K562 (cell line): ENCODE measurements at regions not wholly inside any gene's neighbourhood (a gene's known extent, or its start where the extent isn't known, plus 50 kb on each side); places are given as distances from the start of the nearest gene placed in this dataset.

Experiments used
- ATAC-seq: fragments of 200-7000 bp; cut with Tn5 transposase; 3 replicates; pipeline ENCODE4 v1.9.1; 2020; ENCODE audit warnings: moderate library complexity
- BruUV-seq: library from RNA; stranded (reverse); fragments of 400-500 nt; replicated peaks from 2 replicates; lab custom pipeline; 2021; lab: Mats Ljungman, UMichigan
- CTCF ChIA-PET: fragments of 300-600 bp; formaldehyde crosslinking; extraction: SDS; loops from one replicate; lab custom pipeline; 2021; ENCODE audit warnings: low intra/inter-chr PET ratio; lab: Yijun Ruan, JAX
- POLR2A ChIA-PET: fragments of 300-600, 350-650 bp; sonication (Branson Sonifier 250); formaldehyde crosslinking; extraction: SDS; loops from one replicate; lab custom pipeline; 2021; ENCODE audit warnings: antibody characterized with exemption, inconsistent platforms; lab: Yijun Ruan, JAX
- DNase-seq, 4 experiments: peaks; one replicate each; pipeline versions ENCODE4 v3.0.0 to v3.0.0-alpha.2; 2011 to 2018; ENCODE audit warnings: low spot score in 3 of 4, mixed read lengths in 3 of 4; ENCODE audit errors: extremely low read depth in 1 of 4
- FAIRE-seq: peaks from 2 replicates; lab custom pipeline; 2011; peaks lifted over from hg19 to GRCh38; lab: Jason Lieb, UNC
- H2AFZ ChIP-seq: 2 replicates; pipeline ENCODE4 v1.6.0; 2011; ENCODE audit warnings: low read depth, low read length, control low read depth, inconsistent platforms
- H3K27ac ChIP-seq: fragments of 200-600 bp; 3 replicates; pipeline ENCODE4 v1.8.0; 2011; ENCODE audit warnings: low read depth, mild to moderate bottlenecking, control low read depth, inconsistent platforms, low read length, moderate library complexity, mixed read lengths; ENCODE audit errors: extremely low read depth
- H3K27me3 ChIP-seq, 2 experiments: fragments of 300-600 bp in 1 of 2; 2 replicates in 1 of 2; 3 replicates in 1 of 2; pipeline versions ENCODE4 v1.6.0 to v1.8.0; 2011; ENCODE audit warnings: inconsistent platforms in 2 of 2, low read length in 2 of 2, mild to moderate bottlenecking in 1 of 2, mixed read lengths in 1 of 2, moderate library complexity in 1 of 2; ENCODE audit not compliant: control insufficient read depth in 2 of 2, insufficient read depth in 2 of 2
- H3K36me3 ChIP-seq: fragments of 300-600 bp; 3 replicates; pipeline ENCODE4 v1.8.0; 2011; ENCODE audit warnings: mild to moderate bottlenecking, low read length, inconsistent platforms; ENCODE audit not compliant: control insufficient read depth, insufficient read depth
- H3K4me1 ChIP-seq, 2 experiments: fragments of 200-600 bp in 1 of 2; replicated peaks in 1 of 2; 2 replicates in 1 of 2; 3 replicates in 1 of 2; pipeline versions ENCODE4 v1.5.1 to v1.8.0; 2011; ENCODE audit warnings: inconsistent platforms in 2 of 2, low read length in 2 of 2, mild to moderate bottlenecking in 1 of 2, mixed read lengths in 1 of 2, moderate library complexity in 1 of 2; ENCODE audit not compliant: control insufficient read depth in 2 of 2, insufficient read depth in 2 of 2
- H3K4me2 ChIP-seq: 2 replicates; pipeline ENCODE4 v1.6.1; 2011; ENCODE audit warnings: low read length, control low read depth, inconsistent platforms, mixed read lengths; ENCODE audit not compliant: insufficient read depth
- H3K4me3 ChIP-seq: fragments of 200-600 bp; sonication (generic), shearing (Covaris generic); 2 replicates; pipeline ENCODE4 v1.5.1; 2016; ENCODE audit warnings: control low read depth, inconsistent platforms
- H3K79me2 ChIP-seq: fragments of 200-600 bp; 3 replicates; pipeline ENCODE4 v1.8.0; 2011; ENCODE audit warnings: low read length, inconsistent platforms; ENCODE audit not compliant: control insufficient read depth, insufficient read depth
- H3K9ac ChIP-seq, 2 experiments: 2 replicates each; pipeline versions ENCODE4 v1.6.0 to v1.6.1; 2011; ENCODE audit warnings: low read depth in 2 of 2, low read length in 2 of 2, control low read depth in 1 of 2, inconsistent platforms in 1 of 2, mild to moderate bottlenecking in 1 of 2, mixed read lengths in 1 of 2; ENCODE audit not compliant: insufficient read depth in 1 of 2
- H3K9me1 ChIP-seq: one replicate; pipeline ENCODE4 v1.6.0; 2011; ENCODE audit warnings: inconsistent platforms, mild to moderate bottlenecking, low read length, moderate library complexity; ENCODE audit not compliant: control insufficient read depth, insufficient read depth
- H3K9me3 ChIP-seq: replicated peaks from 2 replicates; pipeline ENCODE4 v1.5.1; 2011; ENCODE audit warnings: low read depth, low read length, inconsistent platforms; ENCODE audit not compliant: control insufficient read depth, insufficient read depth
- H4K20me1 ChIP-seq: replicated peaks from 2 replicates; pipeline ENCODE4 v1.6.1; 2011; ENCODE audit warnings: low read length, inconsistent platforms, mixed read lengths; ENCODE audit not compliant: control insufficient read depth, insufficient read depth
- FOS ChIP-seq: IDR thresholded peaks from 3 replicates; pipeline ENCODE4 v1.6.1; 2011; ENCODE audit not compliant: insufficient read length; ENCODE audit errors: extremely low read depth
- HIVEP1 ChIP-seq: fragments of 250-450 bp; sonication (Bioruptor Pico); IDR thresholded peaks from 2 replicates; pipeline ENCODE4 v1.4.0; 2020; ENCODE audit warnings: mild to moderate bottlenecking
- LCOR ChIP-seq: sonication (generic); formaldehyde crosslinking; IDR thresholded peaks from 2 replicates; pipeline ENCODE4 v1.8.0; 2022; ENCODE audit warnings: mild to moderate bottlenecking, missing genetic modification reagents
- MAFG ChIP-seq: fragments of 450-650 bp; conservative IDR thresholded peaks from 2 replicates; pipeline ENCODE4 v1.6.1; 2016; ENCODE audit warnings: missing genetic modification characterization, missing compliant biosample characterization
- MEIS2 ChIP-seq: fragments of 450-650 bp; IDR thresholded peaks from 2 replicates; pipeline ENCODE4 v1.6.1; 2014; ENCODE audit warnings: mild to moderate bottlenecking; ENCODE audit not compliant: partially characterized antibody
- MXI1 ChIP-seq: IDR thresholded peaks from 2 replicates; pipeline ENCODE4 v1.6.1; 2011; ENCODE audit warnings: low read depth, mild to moderate bottlenecking, improper control_type of control experiment, low read length
- NRF1 ChIP-seq, 2 experiments: fragments of 450-650 bp; IDR thresholded peaks in 1 of 2; conservative IDR thresholded peaks in 1 of 2; 2 replicates each; pipeline ENCODE4 v1.6.1; 2014; ENCODE audit warnings: mild to moderate bottlenecking in 2 of 2
- SAFB ChIP-seq: fragments of 200-400 bp; formaldehyde crosslinking; IDR thresholded peaks from 2 replicates; pipeline ENCODE4 v1.6.1; 2017; ENCODE audit warnings: low read depth, low read length, borderline replicate concordance
- SAP30 ChIP-seq: fragments of 200-600 bp; sonication (generic); IDR thresholded peaks from 2 replicates; pipeline ENCODE4 v1.6.1; 2012; ENCODE audit warnings: borderline replicate concordance, low read depth, mild to moderate bottlenecking, moderate library complexity, low read length, control low read depth, inconsistent platforms; ENCODE audit not compliant: insufficient read depth, poor library complexity, severe bottlenecking
- ZC3H11A ChIP-seq: IDR thresholded peaks from 2 replicates; pipeline ENCODE4 v1.6.1; 2012; ENCODE audit warnings: low read depth, low read length, improper control_type of control experiment
- ZNF12 ChIP-seq: sonication (generic); formaldehyde crosslinking; IDR thresholded peaks from 2 replicates; pipeline ENCODE4 v1.4.0; 2020; ENCODE audit warnings: mild to moderate bottlenecking, missing genetic modification reagents
- ZNF431 ChIP-seq: sonication (generic); formaldehyde crosslinking; IDR thresholded peaks from 2 replicates; pipeline ENCODE4 v1.8.0; 2022; ENCODE audit warnings: mild to moderate bottlenecking, missing genetic modification reagents
- ZNF589 ChIP-seq: fragments of 200-800 bp; sonication (Bioruptor generic); IDR thresholded peaks from 2 replicates; pipeline ENCODE4 v1.6.1; 2016; ENCODE audit warnings: low read depth, missing genetic modification characterization, missing compliant biosample characterization
- ZNF778 ChIP-seq: fragments of 450-650 bp; formaldehyde crosslinking; IDR thresholded peaks from 2 replicates; pipeline ENCODE4 v1.4.0; 2020; ENCODE audit warnings: mild to moderate bottlenecking, moderate library complexity
- ZNF785 ChIP-seq: fragments of 250-450 bp; sonication (Bioruptor Pico); IDR thresholded peaks from 2 replicates; pipeline ENCODE4 v1.4.0; 2020; ENCODE audit warnings: mild to moderate bottlenecking
- in situ Hi-C: fragments of 300-500 bp; cut with MboI; formaldehyde crosslinking; loops from 4 replicates; pipeline ENCODE4 v1.15.0; 2018; ENCODE audit warnings: inconsistent platforms, mixed read lengths
- intact Hi-C: fragments of 100-400 bp; cut with micrococcal nuclease; formaldehyde crosslinking; loops from 2 replicates; pipeline ENCODE4 v1.14.2; 2022
- TF ChIP-seq, protein P1 (sequence below): sonication (generic); formaldehyde crosslinking; IDR thresholded peaks from 2 replicates; pipeline ENCODE4 v1.9.0; 2022; ENCODE audit warnings: mild to moderate bottlenecking, missing genetic modification reagents

DNA sequence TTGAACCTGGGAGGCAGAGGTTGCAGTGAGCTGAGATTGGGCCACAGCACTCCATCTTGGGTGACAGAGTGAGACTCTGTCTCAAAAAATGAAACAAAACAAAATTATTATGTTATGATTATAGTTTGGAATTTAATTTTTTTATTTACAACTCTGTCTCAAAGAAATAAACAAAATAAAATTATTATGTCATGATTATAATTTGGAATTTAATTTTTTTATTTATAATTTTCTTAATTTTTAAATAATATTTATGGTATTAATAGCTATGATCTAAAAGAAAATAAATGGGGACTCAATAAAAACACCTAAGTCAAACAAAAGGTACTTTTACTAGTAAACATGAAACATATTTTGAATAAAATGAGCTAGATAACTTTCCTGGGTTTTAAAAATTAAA, 994.8 kb upstream of the GHITM start:
- intact Hi-C loops (no loop called here), in situ Hi-C loops (no loop called here)
- no peak for ATAC-seq
- BruUV-seq = no TSS peak
- Histone ChIP-seq H3K4me3 (no peak overlapping the region), H2AFZ (no peak overlapping the region), H3K27ac (no peak overlapping the region), H3K9ac (no peak overlapping the region), H3K4me1 (no peaks in the 10 kb centered on the region), H3K4me2 (no peak overlapping the region), H3K79me2 (no peaks in the 10 kb centered on the region), H3K36me3 (no peaks in the 10 kb centered on the region), H3K9me3 (no peaks in the 10 kb centered on the region; the same call in 1 of the 2 replicates), H3K27me3 (no peaks in the 10 kb centered on the region), H3K9me1 (no peaks in the 10 kb centered on the region), H4K20me1 (no peaks in the 10 kb centered on the region)
- TF ChIP-seq MAFG (tag) (no peak), ZNF589 (no peak), ZNF431 (CRISPR knock-in tag) (no peak), NRF1 (conservative IDR thresholded peaks at IDR 0.05 in 1 of 2, IDR thresholded peaks at IDR 0.05 in 1 of 2) (no peak), ZNF785 (CRISPR knock-in tag) (no peak), LCOR (no peak), MEIS2 (no peak), MXI1 (no peak), ZNF778 (CRISPR knock-in tag) (no peak), HIVEP1 (CRISPR knock-in tag) (no peak), ZNF12 (CRISPR knock-in tag) (no peak), FOS (no peak), ZC3H11A (no peak), SAP30 (no peak), SAFB (no peak)
- TF ChIP-seq, protein P1, sequence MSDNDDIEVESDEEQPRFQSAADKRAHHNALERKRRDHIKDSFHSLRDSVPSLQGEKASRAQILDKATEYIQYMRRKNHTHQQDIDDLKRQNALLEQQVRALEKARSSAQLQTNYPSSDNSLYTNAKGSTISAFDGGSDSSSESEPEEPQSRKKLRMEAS = no peak
- DNase-seq = no peak
- POLR2A ChIA-PET = no interaction called here
- FAIRE-seq = no peak
- CTCF ChIA-PET = no interaction called here
